Lower leg skin (tissue), 4 donors: ENCODE measurements at regions not wholly inside any gene's neighbourhood (a gene's known extent, or its start where the extent isn't known, plus 50 kb on each side); places are given as distances from the start of the nearest gene placed in this dataset.

Experiments used
- DNase-seq, 2 donors: peaks; one replicate each; pipeline ENCODE4 v3.0.0-alpha.2; 2019; ENCODE audit warnings: low spot score in 2 of 2
- H3K4me3 ChIP-seq: fragments of 200-600 bp; sonication (generic); 2 replicates; pipeline ENCODE4 v1.5.1; 2017; ENCODE audit warnings: mild to moderate bottlenecking, low read depth; ENCODE audit not compliant: poor library complexity, severe bottlenecking
- CTCF ChIP-seq, 3 donors: fragments of 450-650 bp; IDR thresholded peaks; one replicate each; pipeline ENCODE4 v1.5.1; 2016; ENCODE audit warnings: antibody characterized with exemption in 3 of 3, mild to moderate bottlenecking in 3 of 3, moderate library complexity in 2 of 3
- POLR2A ChIP-seq, 2 donors: fragments of 450-650 bp; IDR thresholded peaks; one replicate each; pipeline ENCODE4 v1.6.1; 2016 to 2017; ENCODE audit warnings: antibody characterized with exemption in 2 of 2, mild to moderate bottlenecking in 1 of 2, moderate library complexity in 1 of 2
- WGBS, 2 donors: methylation state at CpG; one replicate each; pipeline ENCODE4 v1.1.5; 2018; 5-methylcytosine and 5-hydroxymethylcytosine counted together
- intact Hi-C: fragments of 100-400 bp; cut with DNase I; formaldehyde crosslinking; loops from one replicate; pipeline ENCODE4 v1.15.0; 2023; ENCODE audit warnings: low total_unique reads

- TF ChIP-seq CTCF (IDR thresholded peaks at IDR 0.05) (no peak), POLR2A (IDR thresholded peaks at IDR 0.05) (no peak)
- WGBS, 2 donors: 33 to 40% methylated on average over 6 of the region's 6 CpGs
- H3K4me3 ChIP-seq: no peak overlapping the region
- DNase-seq: no peak
- intact Hi-C loops: no loop called here
Observed at GRCh38 chr5:20041326-20042274, 53.6 kb upstream of the CDH18 start.

GRCh38 chr5:20040901-20041300 lies 52.9 kb upstream of the CDH18 start:
- H3K4me3 ChIP-seq: no peak overlapping the region
- 81 to 86% methylated on average over 4 of the region's 4 CpGs for WGBS, 2 donors
- TF ChIP-seq CTCF (IDR thresholded peaks at IDR 0.05): no peak
- no peak for TF ChIP-seq POLR2A (IDR thresholded peaks at IDR 0.05)
- no peak for DNase-seq
- intact Hi-C loops: no loop called here
